ENCODE measurements at regions not wholly inside any gene's neighbourhood (a gene's known extent, or its start where the extent isn't known, plus 50 kb on each side); places are given as distances from the start of the nearest gene placed in this dataset.

DNA sequence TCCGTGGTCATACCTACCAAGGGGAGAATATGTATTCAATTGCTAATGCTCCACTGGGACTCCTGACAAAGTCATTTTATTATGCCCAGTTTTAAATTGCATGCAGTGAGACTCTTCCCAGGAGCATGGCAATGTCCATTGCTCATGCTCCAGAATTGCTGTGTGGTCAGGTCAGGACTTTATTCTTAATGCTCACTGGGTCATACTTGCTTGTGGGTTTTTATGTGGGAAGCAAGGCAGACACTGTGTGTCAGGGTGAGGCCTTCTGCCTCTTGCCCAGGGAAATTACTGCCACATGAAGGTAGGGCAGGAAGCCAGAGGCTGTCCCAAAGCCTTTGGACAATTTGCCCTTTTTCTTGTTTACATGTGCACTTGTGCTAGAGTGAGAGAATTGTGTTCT is 164.6 kb upstream of the MEF2C start:
- no peak for DNase-seq (ENCODE audit: low read depth, low spot score)
- TF ChIP-seq CTCF (IDR thresholded peaks at IDR 0.05; ENCODE audit: low read depth, low read length): no peak
- H3K9me3 ChIP-seq (ENCODE audit: control insufficient read depth, insufficient read depth, low read length): no peaks in the 10 kb centered on the region; the same call in 1 of the 2 replicates
- no peaks in the 10 kb centered on the region for H3K27me3 ChIP-seq (ENCODE audit: control insufficient read depth, insufficient read depth, low read length)
- ChIA-PET CTCF (no interaction called here), POLR2A (no interaction called here)
- H3K4me3 ChIP-seq (ENCODE audit: low read depth, low read length): no peak overlapping the region
- H3K27ac ChIP-seq (ENCODE audit: low read depth, low read length): no peak overlapping the region

DNA sequence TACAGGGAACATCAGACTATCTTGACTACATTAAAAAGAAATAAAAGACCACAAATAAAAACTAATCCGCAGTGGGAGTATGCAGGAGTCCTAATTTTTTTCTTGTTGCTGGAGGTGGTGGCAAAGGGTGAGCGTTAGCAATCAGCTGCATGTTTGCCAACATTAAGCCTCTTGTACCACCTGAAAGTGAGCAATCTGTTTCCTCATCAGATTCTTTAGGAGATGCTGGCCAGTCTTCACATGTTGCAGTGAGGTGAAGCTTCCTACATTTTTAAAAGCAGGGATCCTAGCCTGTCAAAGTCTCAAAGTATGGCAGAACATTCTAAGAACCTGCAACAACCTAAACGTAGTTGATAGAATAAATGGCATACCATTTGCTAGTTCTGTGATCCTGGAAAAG is 162.2 kb upstream of the MEF2C start:
- ChIA-PET CTCF (no interaction called here), POLR2A (no interaction called here)
- H3K9me3 ChIP-seq (ENCODE audit: control insufficient read depth, insufficient read depth, low read length): no peaks in the 10 kb centered on the region; the same call in 1 of the 2 replicates
- H3K27ac ChIP-seq (ENCODE audit: low read depth, low read length): no peak overlapping the region
- no peak for DNase-seq (ENCODE audit: low read depth, low spot score)
- H3K27me3 ChIP-seq (ENCODE audit: control insufficient read depth, insufficient read depth, low read length): no peaks in the 10 kb centered on the region
- no peak for TF ChIP-seq CTCF (IDR thresholded peaks at IDR 0.05; ENCODE audit: low read depth, low read length)
- H3K4me3 ChIP-seq (ENCODE audit: low read depth, low read length): no peak overlapping the region

DNA sequence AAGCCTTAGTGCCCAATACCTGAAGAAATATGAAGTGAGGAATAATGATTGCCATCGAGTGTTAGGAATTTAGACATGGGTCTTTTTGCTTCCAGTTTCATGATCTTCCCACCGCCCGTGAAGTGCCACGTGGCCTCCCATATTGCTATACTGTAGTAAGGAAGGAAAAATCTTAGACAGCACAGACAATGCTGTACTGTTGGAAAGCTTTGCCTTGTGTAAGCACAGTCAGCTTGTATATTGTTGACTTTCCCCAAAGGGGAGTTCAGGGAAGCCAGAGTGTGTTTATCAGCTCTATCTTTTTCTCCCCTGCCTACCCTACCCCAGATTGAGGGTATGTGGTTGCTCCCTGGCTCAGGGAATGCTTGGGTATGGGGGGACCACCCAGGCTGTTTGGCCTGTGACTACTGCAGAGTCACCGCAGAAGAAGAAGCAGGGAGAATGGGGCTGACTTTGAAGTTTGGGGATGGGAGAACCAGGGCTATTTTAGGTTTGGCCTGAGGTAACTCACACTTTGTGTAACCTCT is 161.8 kb upstream of the MEF2C start:
- H3K27ac ChIP-seq (ENCODE audit: low read depth, low read length): no peak overlapping the region

DNA sequence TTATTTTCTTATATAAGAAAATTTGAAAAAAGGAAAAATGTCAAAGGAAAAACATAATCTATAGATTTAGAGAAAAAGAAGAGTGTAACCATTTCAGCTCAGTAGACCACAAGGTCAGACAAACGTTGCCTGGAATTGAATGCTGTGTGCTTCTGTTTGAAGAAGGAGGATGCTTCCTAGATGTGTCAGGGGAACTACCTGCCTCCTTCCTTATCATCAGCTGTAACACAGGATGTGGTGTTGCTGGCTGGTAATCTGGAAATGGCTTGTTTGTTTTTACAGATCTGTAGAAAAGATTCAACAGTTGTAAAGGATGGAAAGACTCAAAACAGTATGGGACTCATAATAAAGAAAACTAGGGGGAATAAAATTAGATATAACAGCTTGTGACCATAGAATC is 160.7 kb upstream of the MEF2C start:
- no peak for TF ChIP-seq CTCF (IDR thresholded peaks at IDR 0.05; ENCODE audit: low read depth, low read length)
- CTCF ChIA-PET: no interaction called here
- peak; percentile 32 for DNase-seq (ENCODE audit: low read depth, low spot score)

More for the DNA sequence above, 161.8 kb upstream of the MEF2C start:
- Histone ChIP-seq H3K27me3 (ENCODE audit: control insufficient read depth, insufficient read depth, low read length) (no peaks in the 10 kb centered on the region), H3K9me3 (ENCODE audit: control insufficient read depth, insufficient read depth, low read length) (no peaks in the 10 kb centered on the region), H3K4me3 (ENCODE audit: low read depth, low read length) (no peak overlapping the region)
- no peak for TF ChIP-seq CTCF (IDR thresholded peaks at IDR 0.05; ENCODE audit: low read depth, low read length)
- POLR2A ChIA-PET: no interaction called here
- CTCF ChIA-PET: no interaction called here
- no peak for DNase-seq (ENCODE audit: low read depth, low spot score)

GRCh38 chr5:89042746-89043145 is 159.8 kb upstream of the MEF2C start:
- H3K27me3 ChIP-seq (ENCODE audit: control insufficient read depth, insufficient read depth, low read length): no peaks in the 10 kb centered on the region
- no peaks in the 10 kb centered on the region for H3K9me3 ChIP-seq (ENCODE audit: control insufficient read depth, insufficient read depth, low read length)
- ChIA-PET POLR2A (no interaction called here), CTCF (interaction anchor here (2.5 kb wide), 1 partner anchor 314 kb away, joined by 7 read pairs; no protein-coding TSS in a partner anchor)
- TF ChIP-seq CTCF (IDR thresholded peaks at IDR 0.05; ENCODE audit: low read depth, low read length): no peak
- H3K4me3 ChIP-seq (ENCODE audit: low read depth, low read length): no peak overlapping the region
- no peak for DNase-seq (ENCODE audit: low read depth, low spot score)
- H3K27ac ChIP-seq (ENCODE audit: low read depth, low read length): no peak overlapping the region

More for the DNA sequence above, 160.7 kb upstream of the MEF2C start:
- Histone ChIP-seq H3K4me3 (ENCODE audit: low read depth, low read length) (no peak overlapping the region), H3K9me3 (ENCODE audit: control insufficient read depth, insufficient read depth, low read length) (no peaks in the 10 kb centered on the region), H3K27ac (ENCODE audit: low read depth, low read length) (no peak overlapping the region), H3K27me3 (ENCODE audit: control insufficient read depth, insufficient read depth, low read length) (no peaks in the 10 kb centered on the region)
- POLR2A ChIA-PET: no interaction called here

Measured in AG04450 (cell line).